SH-SY5Y (cell line): ENCODE measurements at regions not wholly inside any gene's neighbourhood (a gene's known extent, or its start where the extent isn't known, plus 50 kb on each side); places are given as distances from the start of the nearest gene placed in this dataset.

ENCODE experiments used
- GATA2 ChIP-seq: IDR thresholded peaks from 2 replicates; pipeline ENCODE4 v1.6.1; 2011; ENCODE audit warnings: mild to moderate bottlenecking, low read depth, low read length
- GATA3 ChIP-seq: IDR thresholded peaks from 2 replicates; pipeline ENCODE4 v1.6.1; 2011; ENCODE audit warnings: low read depth, mild to moderate bottlenecking, low read length, moderate library complexity

GRCh38 chr18:77872166-77872565, 622.5 kb downstream of the GALR1 start:
- TF ChIP-seq GATA2 = no peak
- TF ChIP-seq GATA3 = no peak
